T47D (cell line): ENCODE measurements at regions not wholly inside any gene's neighbourhood (a gene's known extent, or its start where the extent isn't known, plus 50 kb on each side); places are given as distances from the start of the nearest gene placed in this dataset.

Experiments
- DNase-seq, 2 experiments: peaks; one replicate each; pipeline versions ENCODE4 v3.0.0 to v3.0.0-alpha.2; 2011 to 2012; ENCODE audit warnings: low read depth in 1 of 2, low spot score in 1 of 2
- JUND ChIP-seq: IDR thresholded peaks from 2 replicates; pipeline ENCODE4 v1.6.1; 2012; ENCODE audit warnings: low read depth
- in situ Hi-C: cut with HindIII; loops from 2 replicates; pipeline ENCODE4 v1.10.0; 2016; ENCODE audit warnings: low sequenced_read_pairs, low pct_unique_long_range_greater_than_20kb

- no peak for DNase-seq
- TF ChIP-seq JUND: no peak
- in situ Hi-C loops: no loop called here
These were observed 97.0 kb upstream of the SPRY4 start for GRCh38 chr5:142421621-142422397.

GRCh38 chr5:142421228-142421617, 96.4 kb upstream of the SPRY4 start:
- peak in 1 of 2 experiments; percentile 61 for DNase-seq
- in situ Hi-C loops: no loop called here
- TF ChIP-seq JUND: no peak

- no peak for DNase-seq
- in situ Hi-C loops: no loop called here
- no peak for TF ChIP-seq JUND
These were observed 95.9 kb upstream of the SPRY4 start for GRCh38 chr5:142420561-142421227.

GRCh38 chr5:142412581-142412980, 87.8 kb upstream of the SPRY4 start:
- no peak for DNase-seq
- no peak for TF ChIP-seq JUND
- in situ Hi-C loops: no loop called here

- in situ Hi-C loops: no loop called here
- TF ChIP-seq JUND: no peak
- DNase-seq: no peak
These were observed 87.0 kb upstream of the SPRY4 start for GRCh38 chr5:142411656-142412425.

GRCh38 chr5:142411103-142411502, 86.3 kb upstream of the SPRY4 start:
- in situ Hi-C loops: no loop called here
- no peak for DNase-seq
- no peak for TF ChIP-seq JUND

GRCh38 chr5:142408981-142409481, 84.2 kb upstream of the SPRY4 start:
- TF ChIP-seq JUND: no peak
- in situ Hi-C loops: no loop called here
- DNase-seq: no peak

- no peak for TF ChIP-seq JUND
- in situ Hi-C loops: no loop called here
These were observed 83.7 kb upstream of the SPRY4 start for GRCh38 chr5:142408536-142408935.

GRCh38 chr5:142405814-142406395, 81.1 kb upstream of the SPRY4 start:
- DNase-seq: no peak
- in situ Hi-C loops: no loop called here
- TF ChIP-seq JUND: no peak

More at GRCh38 chr5:142408536-142408935, 83.7 kb upstream of the SPRY4 start:
- DNase-seq: no peak

GRCh38 chr5:142405023-142405422, 80.2 kb upstream of the SPRY4 start:
- TF ChIP-seq JUND: no peak
- in situ Hi-C loops: no loop called here
- no peak for DNase-seq

- no peak for TF ChIP-seq JUND
- in situ Hi-C loops: no loop called here
- DNase-seq: no peak
These were observed 79.2 kb upstream of the SPRY4 start for GRCh38 chr5:142404046-142404477.

GRCh38 chr5:142403583-142403982, 78.8 kb upstream of the SPRY4 start:
- TF ChIP-seq JUND: no peak
- in situ Hi-C loops: no loop called here
- peak; percentile 37 to 92 for DNase-seq

- no peak for TF ChIP-seq JUND
- no peak for DNase-seq
- in situ Hi-C loops: no loop called here
These were observed 78.0 kb upstream of the SPRY4 start for GRCh38 chr5:142402752-142403318.
